Caki2 (cell line): ENCODE measurements at regions not wholly inside any gene's neighbourhood (a gene's known extent, or its start where the extent isn't known, plus 50 kb on each side); places are given as distances from the start of the nearest gene placed in this dataset.
"Not testable (repeated sequence)": the region's sequence is repeated elsewhere in the genome, so short reads cannot be mapped to it uniquely, and the experiment has no call there.

Source experiments
- DNase-seq: peaks from one replicate; pipeline ENCODE4 v3.0.0-alpha.2; 2015; ENCODE audit warnings: low read depth
- in situ Hi-C: cut with HindIII; loops from 2 replicates; pipeline ENCODE4 v1.10.0; 2016; ENCODE audit warnings: low sequenced_read_pairs, low pct_unique_long_range_greater_than_20kb, mixed read lengths

- no peak for DNase-seq
- in situ Hi-C loops: no loop called here
These were observed 73.4 kb upstream of the PPM1H start for GRCh38 chr12:63008372-63008771.

- in situ Hi-C loops: no loop called here
- DNase-seq: no peak
These were observed 72.8 kb upstream of the PPM1H start for GRCh38 chr12:63007726-63008125.

- no peak for DNase-seq
- in situ Hi-C loops: no loop called here
These were observed 71.6 kb upstream of the PPM1H start for GRCh38 chr12:63006536-63006935.

- in situ Hi-C loops: no loop called here
- no peak for DNase-seq
These were observed 70.4 kb upstream of the PPM1H start for GRCh38 chr12:63005382-63005781.

- DNase-seq: no peak
- in situ Hi-C loops: no loop called here
These were observed 68.4 kb upstream of the PPM1H start for GRCh38 chr12:63003223-63003819.

- in situ Hi-C loops, DNase-seq: not testable (repeated sequence)
These were observed 67.1 kb upstream of the PPM1H start for GRCh38 chr12:63002059-63002458.

GRCh38 chr12:62998454-62998853 lies 63.5 kb upstream of the PPM1H start:
- in situ Hi-C loops: no loop called here
- no peak for DNase-seq

- in situ Hi-C loops: no loop called here
These were observed 60.1 kb upstream of the PPM1H start for GRCh38 chr12:62995097-62995496.

GRCh38 chr12:62986844-62987243 lies 51.9 kb upstream of the PPM1H start:
- in situ Hi-C loops: no loop called here
- DNase-seq: no peak

More at GRCh38 chr12:62995097-62995496, 60.1 kb upstream of the PPM1H start:
- DNase-seq: no peak
